ENCODE measurements at regions not wholly inside any gene's neighbourhood (a gene's known extent, or its start where the extent isn't known, plus 50 kb on each side); places are given as distances from the start of the nearest gene placed in this dataset.

GRCh38 chr17:53387745-53388144 lies 435.0 kb upstream of the KIF2B start (continued):
- TF ChIP-seq, protein P1, sequence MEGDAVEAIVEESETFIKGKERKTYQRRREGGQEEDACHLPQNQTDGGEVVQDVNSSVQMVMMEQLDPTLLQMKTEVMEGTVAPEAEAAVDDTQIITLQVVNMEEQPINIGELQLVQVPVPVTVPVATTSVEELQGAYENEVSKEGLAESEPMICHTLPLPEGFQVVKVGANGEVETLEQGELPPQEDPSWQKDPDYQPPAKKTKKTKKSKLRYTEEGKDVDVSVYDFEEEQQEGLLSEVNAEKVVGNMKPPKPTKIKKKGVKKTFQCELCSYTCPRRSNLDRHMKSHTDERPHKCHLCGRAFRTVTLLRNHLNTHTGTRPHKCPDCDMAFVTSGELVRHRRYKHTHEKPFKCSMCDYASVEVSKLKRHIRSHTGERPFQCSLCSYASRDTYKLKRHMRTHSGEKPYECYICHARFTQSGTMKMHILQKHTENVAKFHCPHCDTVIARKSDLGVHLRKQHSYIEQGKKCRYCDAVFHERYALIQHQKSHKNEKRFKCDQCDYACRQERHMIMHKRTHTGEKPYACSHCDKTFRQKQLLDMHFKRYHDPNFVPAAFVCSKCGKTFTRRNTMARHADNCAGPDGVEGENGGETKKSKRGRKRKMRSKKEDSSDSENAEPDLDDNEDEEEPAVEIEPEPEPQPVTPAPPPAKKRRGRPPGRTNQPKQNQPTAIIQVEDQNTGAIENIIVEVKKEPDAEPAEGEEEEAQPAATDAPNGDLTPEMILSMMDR (conservative IDR thresholded peaks at IDR 0.05; ENCODE audit: low read depth in 2 of 2), result no peak

GRCh38 chr17:53353919-53354351 lies 468.8 kb upstream of the KIF2B start:
- Histone ChIP-seq H2AFZ (peak overlapping the region; percentile 39), H3K4me3 (no peak overlapping the region), H3K27ac (ENCODE audit: low read depth) (no peak overlapping the region), H3K4me1 (ENCODE audit: insufficient read depth) (no peaks in the 10 kb centered on the region), H3K9me2 (ENCODE audit: insufficient read depth) (0 out of 2 replicates have a peak, but pooled peaks cover 4% of the 10 kb centered on the region), H3K27me3 (ENCODE audit: insufficient read depth) (no peaks in the 10 kb centered on the region), H3K36me3 (ENCODE audit: insufficient read depth) (no peaks in the 10 kb centered on the region; the same call in 1 of the 2 replicates), H3K4me2 (no peak overlapping the region), H4K20me1 (replicated peaks; ENCODE audit: insufficient read depth) (no peaks in the 10 kb centered on the region), H3F3A (replicated peaks; ENCODE audit: low read depth) (no peaks in the 10 kb centered on the region), H3K79me2 (replicated peaks; ENCODE audit: insufficient read depth) (no peaks in the 10 kb centered on the region)
- Mint-ChIP-seq H3K27me3 (ENCODE audit: insufficient read depth, low read depth, poor library complexity) (peaks cover 2% of the 10 kb centered on the region), H3K36me3 (ENCODE audit: low read depth) (peaks cover 5% of the 10 kb centered on the region; the same call in 1 of the 3 replicates), H3K4me1 (peaks cover 5% of the 10 kb centered on the region; the same call in 2 of the 3 replicates), H3K9me3 (peaks cover 10% of the 10 kb centered on the region; the same call in 2 of the 3 replicates), H3K4me3 (no peak overlapping the region), H3K27ac (no peak overlapping the region)
- DNase-seq (ENCODE audit: low spot score) (peak; percentile 1), ATAC-seq (no peak)
- no peak for TF ChIP-seq EZH2 (IDR thresholded peaks at IDR 0.05; ENCODE audit: low read depth, unreplicated experiment)
- TF ChIP-seq, protein P2, sequence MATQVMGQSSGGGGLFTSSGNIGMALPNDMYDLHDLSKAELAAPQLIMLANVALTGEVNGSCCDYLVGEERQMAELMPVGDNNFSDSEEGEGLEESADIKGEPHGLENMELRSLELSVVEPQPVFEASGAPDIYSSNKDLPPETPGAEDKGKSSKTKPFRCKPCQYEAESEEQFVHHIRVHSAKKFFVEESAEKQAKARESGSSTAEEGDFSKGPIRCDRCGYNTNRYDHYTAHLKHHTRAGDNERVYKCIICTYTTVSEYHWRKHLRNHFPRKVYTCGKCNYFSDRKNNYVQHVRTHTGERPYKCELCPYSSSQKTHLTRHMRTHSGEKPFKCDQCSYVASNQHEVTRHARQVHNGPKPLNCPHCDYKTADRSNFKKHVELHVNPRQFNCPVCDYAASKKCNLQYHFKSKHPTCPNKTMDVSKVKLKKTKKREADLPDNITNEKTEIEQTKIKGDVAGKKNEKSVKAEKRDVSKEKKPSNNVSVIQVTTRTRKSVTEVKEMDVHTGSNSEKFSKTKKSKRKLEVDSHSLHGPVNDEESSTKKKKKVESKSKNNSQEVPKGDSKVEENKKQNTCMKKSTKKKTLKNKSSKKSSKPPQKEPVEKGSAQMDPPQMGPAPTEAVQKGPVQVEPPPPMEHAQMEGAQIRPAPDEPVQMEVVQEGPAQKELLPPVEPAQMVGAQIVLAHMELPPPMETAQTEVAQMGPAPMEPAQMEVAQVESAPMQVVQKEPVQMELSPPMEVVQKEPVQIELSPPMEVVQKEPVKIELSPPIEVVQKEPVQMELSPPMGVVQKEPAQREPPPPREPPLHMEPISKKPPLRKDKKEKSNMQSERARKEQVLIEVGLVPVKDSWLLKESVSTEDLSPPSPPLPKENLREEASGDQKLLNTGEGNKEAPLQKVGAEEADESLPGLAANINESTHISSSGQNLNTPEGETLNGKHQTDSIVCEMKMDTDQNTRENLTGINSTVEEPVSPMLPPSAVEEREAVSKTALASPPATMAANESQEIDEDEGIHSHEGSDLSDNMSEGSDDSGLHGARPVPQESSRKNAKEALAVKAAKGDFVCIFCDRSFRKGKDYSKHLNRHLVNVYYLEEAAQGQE (IDR thresholded peaks at IDR 0.05; ENCODE audit: unreplicated experiment), result no peak
- TF ChIP-seq, protein P1 (conservative IDR thresholded peaks at IDR 0.05; ENCODE audit: low read depth in 2 of 2), result no peak
- no peak for TF ChIP-seq POLR2AphosphoS5 (IDR thresholded peaks at IDR 0.05; ENCODE audit: low read depth)
- TF ChIP-seq NANOG (IDR thresholded peaks at IDR 0.05; ENCODE audit: borderline replicate concordance), result no peak
- no peak for TF ChIP-seq JUNB (IDR thresholded peaks at IDR 0.05; ENCODE audit: unreplicated experiment)
- TF ChIP-seq, protein P3, sequence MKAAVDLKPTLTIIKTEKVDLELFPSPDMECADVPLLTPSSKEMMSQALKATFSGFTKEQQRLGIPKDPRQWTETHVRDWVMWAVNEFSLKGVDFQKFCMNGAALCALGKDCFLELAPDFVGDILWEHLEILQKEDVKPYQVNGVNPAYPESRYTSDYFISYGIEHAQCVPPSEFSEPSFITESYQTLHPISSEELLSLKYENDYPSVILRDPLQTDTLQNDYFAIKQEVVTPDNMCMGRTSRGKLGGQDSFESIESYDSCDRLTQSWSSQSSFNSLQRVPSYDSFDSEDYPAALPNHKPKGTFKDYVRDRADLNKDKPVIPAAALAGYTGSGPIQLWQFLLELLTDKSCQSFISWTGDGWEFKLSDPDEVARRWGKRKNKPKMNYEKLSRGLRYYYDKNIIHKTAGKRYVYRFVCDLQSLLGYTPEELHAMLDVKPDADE (IDR thresholded peaks at IDR 0.05), result no peak
- no peak for TF ChIP-seq STAT1 (IDR thresholded peaks at IDR 0.05; ENCODE audit: unreplicated experiment)
- no peak for TF ChIP-seq ZNF462 (CRISPR knock-in tag; IDR thresholded peaks at IDR 0.05)
- TF ChIP-seq EZH2phosphoT487 (IDR thresholded peaks at IDR 0.05; ENCODE audit: unreplicated experiment), result no peak

Measured in GM23338 (cell line).